ENCODE measurements at regions not wholly inside any gene's neighbourhood (a gene's known extent, or its start where the extent isn't known, plus 50 kb on each side); places are given as distances from the start of the nearest gene placed in this dataset.
"Not testable (repeated sequence)": the region's sequence is repeated elsewhere in the genome, so short reads cannot be mapped to it uniquely, and the experiment has no call there.

- no peak for DNase-seq (ENCODE audit: low read depth in 2 of 2)
Observed at GRCh38 chr3:69688400-69688799, 50.9 kb upstream of the MITF start.

- DNase-seq (ENCODE audit: low read depth in 2 of 2), result no peak
Observed at GRCh38 chr3:69687641-69688040, 51.6 kb upstream of the MITF start.

GRCh38 chr3:69686056-69686455 is 53.2 kb upstream of the MITF start:
- no peak for DNase-seq (ENCODE audit: low read depth in 2 of 2)

- no peak for DNase-seq (ENCODE audit: low read depth in 2 of 2)
Observed at GRCh38 chr3:69684309-69684961, 54.8 kb upstream of the MITF start.

- DNase-seq (ENCODE audit: low read depth in 2 of 2), result no peak
Observed at GRCh38 chr3:69683082-69683806, 56.0 kb upstream of the MITF start.

- not testable (repeated sequence) for DNase-seq (ENCODE audit: low read depth in 2 of 2)
Observed at GRCh38 chr3:69677456-69677855, 61.8 kb upstream of the MITF start.

GRCh38 chr3:69675786-69676530 is 63.3 kb upstream of the MITF start:
- no peak for DNase-seq (ENCODE audit: low read depth in 2 of 2)

GRCh38 chr3:69674752-69675151 is 64.5 kb upstream of the MITF start:
- DNase-seq (ENCODE audit: low read depth in 2 of 2), result no peak

GRCh38 chr3:69671082-69671952 is 67.9 kb upstream of the MITF start:
- DNase-seq (ENCODE audit: low read depth in 2 of 2), result peak in 1 of 2 experiments; percentile 14

- DNase-seq (ENCODE audit: low read depth in 2 of 2), result no peak
Observed at GRCh38 chr3:69669070-69669469, 70.2 kb upstream of the MITF start.

- no peak for DNase-seq (ENCODE audit: low read depth in 2 of 2)
Observed at GRCh38 chr3:69665026-69665737, 74.1 kb upstream of the MITF start.

GRCh38 chr3:69660631-69661030 is 78.6 kb upstream of the MITF start:
- no peak for DNase-seq (ENCODE audit: low read depth in 2 of 2)

GRCh38 chr3:69659180-69659910 is 79.9 kb upstream of the MITF start:
- no peak for DNase-seq (ENCODE audit: low read depth in 2 of 2)

GRCh38 chr3:69658514-69659140 is 80.6 kb upstream of the MITF start:
- no peak for DNase-seq (ENCODE audit: low read depth in 2 of 2)

- DNase-seq (ENCODE audit: low read depth in 2 of 2), result not testable (repeated sequence)
Observed at GRCh38 chr3:69657030-69657429, 82.2 kb upstream of the MITF start.

- DNase-seq (ENCODE audit: low read depth in 2 of 2), result no peak
Observed at GRCh38 chr3:69651765-69652164, 87.5 kb upstream of the MITF start.

GRCh38 chr3:69650066-69650419 is 89.2 kb upstream of the MITF start:
- DNase-seq (ENCODE audit: low read depth in 2 of 2), result no peak

GRCh38 chr3:69649120-69650065 is 89.9 kb upstream of the MITF start:
- no peak for DNase-seq (ENCODE audit: low read depth in 2 of 2)

- DNase-seq (ENCODE audit: low read depth in 2 of 2), result no peak
Observed at GRCh38 chr3:69648126-69648525, 91.1 kb upstream of the MITF start.

All from fibroblast of skin of left quadriceps (primary cell).